ENCODE measurements at regions not wholly inside any gene's neighbourhood (a gene's known extent, or its start where the extent isn't known, plus 50 kb on each side); places are given as distances from the start of the nearest gene placed in this dataset.

DNA sequence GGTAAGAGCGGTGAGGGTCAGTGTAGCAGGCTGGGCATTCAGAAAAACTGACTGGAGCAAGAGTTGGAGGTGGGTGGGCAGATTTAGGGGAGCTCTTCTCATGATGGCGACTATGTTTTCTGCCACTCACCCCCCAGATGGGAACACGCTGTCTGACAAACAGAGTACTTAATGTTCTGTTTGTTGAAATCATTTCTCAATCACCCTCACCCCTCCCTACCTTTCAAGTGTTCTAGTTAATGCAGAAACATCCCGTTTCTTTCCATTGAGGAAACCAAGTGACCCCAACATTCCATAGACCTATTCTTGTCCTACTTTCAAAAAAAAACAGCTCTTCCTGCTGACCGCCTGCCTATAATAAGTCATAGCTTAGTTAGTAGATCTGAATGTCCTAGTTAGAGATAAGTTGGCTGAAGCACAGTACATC is 132.5 kb upstream of the NEDD9 start (continued):
- TF ChIP-seq, protein P1, sequence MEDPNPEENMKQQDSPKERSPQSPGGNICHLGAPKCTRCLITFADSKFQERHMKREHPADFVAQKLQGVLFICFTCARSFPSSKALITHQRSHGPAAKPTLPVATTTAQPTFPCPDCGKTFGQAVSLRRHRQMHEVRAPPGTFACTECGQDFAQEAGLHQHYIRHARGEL (CRISPR knock-in tag; IDR thresholded peaks at IDR 0.05) = no peak
- peak; percentile 43; the same call in 1 of the 2 replicates for TF ChIP-seq HMG20A (CRISPR knock-in tag; IDR thresholded peaks at IDR 0.05; ENCODE audit: borderline replicate concordance)
- no peak for TF ChIP-seq TEAD3 (CRISPR knock-in tag; optimal IDR thresholded peaks at IDR 0.05; ENCODE audit: borderline replicate concordance)
- no peak for TF ChIP-seq GABPA (IDR thresholded peaks at IDR 0.05; ENCODE audit: low read depth, low read length)
- no peak for TF ChIP-seq GABPA (CRISPR knock-in tag; IDR thresholded peaks at IDR 0.05; ENCODE audit: low read depth)
- no peak for TF ChIP-seq MEIS1 (CRISPR knock-in tag; IDR thresholded peaks at IDR 0.05; ENCODE audit: borderline replicate concordance)
- TF ChIP-seq HOXA7 (CRISPR knock-in tag; IDR thresholded peaks at IDR 0.05) = no peak
- no peak for TF ChIP-seq SOX6 (IDR thresholded peaks at IDR 0.05)
- TF ChIP-seq SOX6 (CRISPR knock-in tag; IDR thresholded peaks at IDR 0.05) = peak; percentile 22; the same call in 1 of the 2 replicates
- TF ChIP-seq, protein P2, sequence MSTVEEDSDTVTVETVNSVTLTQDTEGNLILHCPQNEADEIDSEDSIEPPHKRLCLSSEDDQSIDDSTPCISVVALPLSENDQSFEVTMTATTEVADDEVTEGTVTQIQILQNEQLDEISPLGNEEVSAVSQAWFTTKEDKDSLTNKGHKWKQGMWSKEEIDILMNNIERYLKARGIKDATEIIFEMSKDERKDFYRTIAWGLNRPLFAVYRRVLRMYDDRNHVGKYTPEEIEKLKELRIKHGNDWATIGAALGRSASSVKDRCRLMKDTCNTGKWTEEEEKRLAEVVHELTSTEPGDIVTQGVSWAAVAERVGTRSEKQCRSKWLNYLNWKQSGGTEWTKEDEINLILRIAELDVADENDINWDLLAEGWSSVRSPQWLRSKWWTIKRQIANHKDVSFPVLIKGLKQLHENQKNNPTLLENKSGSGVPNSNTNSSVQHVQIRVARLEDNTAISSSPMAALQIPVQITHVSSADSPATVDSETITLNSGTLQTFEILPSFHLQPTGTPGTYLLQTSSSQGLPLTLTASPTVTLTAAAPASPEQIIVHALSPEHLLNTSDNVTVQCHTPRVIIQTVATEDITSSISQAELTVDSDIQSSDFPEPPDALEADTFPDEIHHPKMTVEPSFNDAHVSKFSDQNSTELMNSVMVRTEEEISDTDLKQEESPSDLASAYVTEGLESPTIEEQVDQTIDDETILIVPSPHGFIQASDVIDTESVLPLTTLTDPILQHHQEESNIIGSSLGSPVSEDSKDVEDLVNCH (CRISPR knock-in tag; IDR thresholded peaks at IDR 0.05) = no peak
- TF ChIP-seq ZNF333 (CRISPR knock-in tag; IDR thresholded peaks at IDR 0.05; ENCODE audit: borderline replicate concordance) = no peak
- TF ChIP-seq, protein P3, sequence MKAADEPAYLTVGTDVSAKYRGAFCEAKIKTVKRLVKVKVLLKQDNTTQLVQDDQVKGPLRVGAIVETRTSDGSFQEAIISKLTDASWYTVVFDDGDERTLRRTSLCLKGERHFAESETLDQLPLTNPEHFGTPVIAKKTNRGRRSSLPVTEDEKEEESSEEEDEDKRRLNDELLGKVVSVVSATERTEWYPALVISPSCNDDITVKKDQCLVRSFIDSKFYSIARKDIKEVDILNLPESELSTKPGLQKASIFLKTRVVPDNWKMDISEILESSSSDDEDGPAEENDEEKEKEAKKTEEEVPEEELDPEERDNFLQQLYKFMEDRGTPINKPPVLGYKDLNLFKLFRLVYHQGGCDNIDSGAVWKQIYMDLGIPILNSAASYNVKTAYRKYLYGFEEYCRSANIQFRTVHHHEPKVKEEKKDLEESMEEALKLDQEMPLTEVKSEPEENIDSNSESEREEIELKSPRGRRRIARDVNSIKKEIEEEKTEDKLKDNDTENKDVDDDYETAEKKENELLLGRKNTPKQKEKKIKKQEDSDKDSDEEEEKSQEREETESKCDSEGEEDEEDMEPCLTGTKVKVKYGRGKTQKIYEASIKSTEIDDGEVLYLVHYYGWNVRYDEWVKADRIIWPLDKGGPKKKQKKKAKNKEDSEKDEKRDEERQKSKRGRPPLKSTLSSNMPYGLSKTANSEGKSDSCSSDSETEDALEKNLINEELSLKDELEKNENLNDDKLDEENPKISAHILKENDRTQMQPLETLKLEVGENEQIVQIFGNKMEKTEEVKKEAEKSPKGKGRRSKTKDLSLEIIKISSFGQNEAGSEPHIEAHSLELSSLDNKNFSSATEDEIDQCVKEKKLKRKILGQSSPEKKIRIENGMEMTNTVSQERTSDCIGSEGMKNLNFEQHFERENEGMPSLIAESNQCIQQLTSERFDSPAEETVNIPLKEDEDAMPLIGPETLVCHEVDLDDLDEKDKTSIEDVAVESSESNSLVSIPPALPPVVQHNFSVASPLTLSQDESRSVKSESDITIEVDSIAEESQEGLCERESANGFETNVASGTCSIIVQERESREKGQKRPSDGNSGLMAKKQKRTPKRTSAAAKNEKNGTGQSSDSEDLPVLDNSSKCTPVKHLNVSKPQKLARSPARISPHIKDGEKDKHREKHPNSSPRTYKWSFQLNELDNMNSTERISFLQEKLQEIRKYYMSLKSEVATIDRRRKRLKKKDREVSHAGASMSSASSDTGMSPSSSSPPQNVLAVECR (CRISPR knock-in tag; IDR thresholded peaks at IDR 0.05; ENCODE audit: borderline replicate concordance) = no peak
- TF ChIP-seq GATAD1 (CRISPR knock-in tag; IDR thresholded peaks at IDR 0.05) = 0 out of 2 replicates have a peak, but pooled peaks have one; percentile 24
- no peak for TF ChIP-seq JDP2 (CRISPR knock-in tag; IDR thresholded peaks at IDR 0.05; ENCODE audit: borderline replicate concordance)
- TF ChIP-seq ZNF34 (CRISPR knock-in tag; IDR thresholded peaks at IDR 0.05; ENCODE audit: borderline replicate concordance) = 0 out of 2 replicates have a peak, but pooled peaks have one; percentile 21
- TF ChIP-seq, protein P4, sequence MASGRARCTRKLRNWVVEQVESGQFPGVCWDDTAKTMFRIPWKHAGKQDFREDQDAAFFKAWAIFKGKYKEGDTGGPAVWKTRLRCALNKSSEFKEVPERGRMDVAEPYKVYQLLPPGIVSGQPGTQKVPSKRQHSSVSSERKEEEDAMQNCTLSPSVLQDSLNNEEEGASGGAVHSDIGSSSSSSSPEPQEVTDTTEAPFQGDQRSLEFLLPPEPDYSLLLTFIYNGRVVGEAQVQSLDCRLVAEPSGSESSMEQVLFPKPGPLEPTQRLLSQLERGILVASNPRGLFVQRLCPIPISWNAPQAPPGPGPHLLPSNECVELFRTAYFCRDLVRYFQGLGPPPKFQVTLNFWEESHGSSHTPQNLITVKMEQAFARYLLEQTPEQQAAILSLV (CRISPR knock-in tag; IDR thresholded peaks at IDR 0.05; ENCODE audit: borderline replicate concordance) = no peak
- peak; percentile 51 for TF ChIP-seq CEBPG (CRISPR knock-in tag; IDR thresholded peaks at IDR 0.05)
- no peak for TF ChIP-seq RBM22 (optimal IDR thresholded peaks at IDR 0.05; ENCODE audit: low read length)
- no peak for TF ChIP-seq HNF4A (CRISPR knock-in tag; IDR thresholded peaks at IDR 0.05)
- TF ChIP-seq ZNF205 (CRISPR knock-in tag; IDR thresholded peaks at IDR 0.05) = 0 out of 2 replicates have a peak, but pooled peaks have one; percentile 27
- peak; percentile 39; the same call in 1 of the 2 replicates for TF ChIP-seq ELF3 (CRISPR knock-in tag; IDR thresholded peaks at IDR 0.05)
- TF ChIP-seq, protein P5, sequence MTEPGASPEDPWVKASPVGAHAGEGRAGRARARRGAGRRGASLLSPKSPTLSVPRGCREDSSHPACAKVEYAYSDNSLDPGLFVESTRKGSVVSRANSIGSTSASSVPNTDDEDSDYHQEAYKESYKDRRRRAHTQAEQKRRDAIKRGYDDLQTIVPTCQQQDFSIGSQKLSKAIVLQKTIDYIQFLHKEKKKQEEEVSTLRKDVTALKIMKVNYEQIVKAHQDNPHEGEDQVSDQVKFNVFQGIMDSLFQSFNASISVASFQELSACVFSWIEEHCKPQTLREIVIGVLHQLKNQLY (CRISPR knock-in tag; IDR thresholded peaks at IDR 0.05) = no peak
- no peak for TF ChIP-seq REL (CRISPR knock-in tag; conservative IDR thresholded peaks at IDR 0.05)
- no peak for TF ChIP-seq ZNF644 (CRISPR knock-in tag; IDR thresholded peaks at IDR 0.05; ENCODE audit: low read depth)
- TF ChIP-seq YEATS2 (CRISPR knock-in tag; IDR thresholded peaks at IDR 0.05; ENCODE audit: borderline replicate concordance) = 0 out of 2 replicates have a peak, but pooled peaks have one; percentile 10

Measured in HepG2 (cell line).